AG09309 (cell line): ENCODE measurements at regions not wholly inside any gene's neighbourhood (a gene's known extent, or its start where the extent isn't known, plus 50 kb on each side); places are given as distances from the start of the nearest gene placed in this dataset.

Experiments
- DNase-seq: peaks from one replicate; pipeline ENCODE4 v3.0.0-alpha.2; 2010; ENCODE audit warnings: low read depth
- H3K4me3 ChIP-seq: 2 replicates; pipeline ENCODE4 v1.5.1; 2011; ENCODE audit warnings: mild to moderate bottlenecking, low read depth, low read length, moderate library complexity; ENCODE audit not compliant: control insufficient read depth
- CTCF ChIP-seq: IDR thresholded peaks from 2 replicates; pipeline ENCODE4 v1.5.1; 2011; ENCODE audit warnings: mild to moderate bottlenecking, low read depth, low read length, inconsistent platforms; ENCODE audit not compliant: insufficient read depth, control insufficient read depth; ENCODE audit errors: missing control alignments

DNA sequence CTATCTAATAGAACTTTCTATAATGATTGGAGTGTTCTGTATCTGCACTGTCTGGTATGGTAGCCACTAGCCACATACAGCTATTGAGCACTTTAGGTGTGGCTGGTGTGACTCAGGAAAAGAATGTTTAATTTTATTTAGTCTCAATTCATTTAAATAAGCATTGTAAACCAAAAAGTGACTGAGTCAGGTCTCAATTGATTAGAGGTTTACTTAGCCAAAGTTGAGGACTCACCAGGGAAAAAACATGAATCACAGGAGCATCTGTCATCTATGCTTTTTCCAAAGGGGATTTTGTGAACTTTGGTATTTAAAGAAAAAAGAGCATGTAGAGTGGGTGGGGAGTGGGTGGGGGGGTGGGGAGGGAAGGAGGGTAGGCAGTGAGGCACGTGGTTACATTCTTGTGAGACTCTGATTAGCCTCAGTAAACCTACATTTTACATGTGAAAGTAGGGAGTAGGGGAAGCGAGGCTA is 473.1 kb downstream of the ATP23 start:
- DNase-seq, result no peak
- no peak for TF ChIP-seq CTCF
- H3K4me3 ChIP-seq, result no peak overlapping the region

- no peak for TF ChIP-seq CTCF
- no peak for DNase-seq
Observed at GRCh38 chr12:58415716-58416115, 474.3 kb downstream of the ATP23 start.

DNA sequence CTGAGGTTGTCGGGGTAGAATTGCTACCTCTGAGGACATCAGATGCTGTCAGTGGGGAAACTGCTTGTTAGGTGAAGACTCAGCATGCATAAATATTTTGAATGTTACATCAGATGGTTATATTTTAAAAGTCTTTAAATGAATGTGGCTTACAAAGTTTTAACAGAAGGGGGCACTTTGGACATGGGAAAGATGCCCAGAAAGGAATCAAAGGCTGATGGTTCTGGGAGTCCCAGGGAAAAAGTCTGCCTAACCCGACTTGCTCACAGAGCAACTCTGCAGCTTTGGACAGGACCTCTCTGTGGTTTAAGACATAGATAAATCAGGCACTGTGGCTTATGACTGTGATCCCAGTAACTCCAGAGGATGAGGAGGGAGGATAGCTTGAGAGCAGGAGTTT is 474.9 kb downstream of the ATP23 start:
- no peak overlapping the region for H3K4me3 ChIP-seq
- TF ChIP-seq CTCF, result peak; percentile 48
- DNase-seq, result peak; percentile 85

More at GRCh38 chr12:58415716-58416115, 474.3 kb downstream of the ATP23 start:
- no peak overlapping the region for H3K4me3 ChIP-seq

- no peak overlapping the region for H3K4me3 ChIP-seq
- TF ChIP-seq CTCF, result no peak
- no peak for DNase-seq
Observed at GRCh38 chr12:58419196-58419760, 477.9 kb downstream of the ATP23 start.

- DNase-seq, result no peak
Observed at GRCh38 chr12:58419905-58420304, 478.5 kb downstream of the ATP23 start.

GRCh38 chr12:58420503-58420902 is 479.1 kb downstream of the ATP23 start:
- DNase-seq, result peak; percentile 80
- no peak for TF ChIP-seq CTCF
- no peak overlapping the region for H3K4me3 ChIP-seq

More at GRCh38 chr12:58419905-58420304, 478.5 kb downstream of the ATP23 start:
- no peak overlapping the region for H3K4me3 ChIP-seq
- TF ChIP-seq CTCF, result no peak
